Thymus (tissue), 11 donors: ENCODE measurements at regions not wholly inside any gene's neighbourhood (a gene's known extent, or its start where the extent isn't known, plus 50 kb on each side); places are given as distances from the start of the nearest gene placed in this dataset.
"Not testable (repeated sequence)": the region's sequence is repeated elsewhere in the genome, so short reads cannot be mapped to it uniquely, and the experiment has no call there.

Experiments used
- DNase-seq, 9 donors: peaks; one replicate each; pipeline ENCODE4 v3.0.0-alpha.2; 2013; ENCODE audit warnings: low spot score in 9 of 9, low read depth in 6 of 9, missing footprints in 1 of 9
- H3K27ac ChIP-seq, 2 donors: one replicate each; pipeline ENCODE4 v1.5.1; 2013; ENCODE audit warnings: control low read depth in 1 of 2, low read depth in 1 of 2, low read length in 1 of 2, mild to moderate bottlenecking in 1 of 2, moderate library complexity in 1 of 2
- H3K27me3 ChIP-seq, 2 donors: one replicate each; pipeline ENCODE4 v1.5.1; 2013; ENCODE audit warnings: low read length in 1 of 2; ENCODE audit not compliant: control insufficient read depth in 2 of 2, insufficient read depth in 1 of 2
- H3K36me3 ChIP-seq, 2 donors: one replicate each; pipeline ENCODE4 v1.5.1; 2013; ENCODE audit warnings: low read length in 1 of 2, mild to moderate bottlenecking in 1 of 2, moderate library complexity in 1 of 2; ENCODE audit not compliant: control insufficient read depth in 2 of 2, insufficient read depth in 2 of 2
- H3K4me1 ChIP-seq, 2 donors: one replicate each; pipeline ENCODE4 v1.5.1; 2013; ENCODE audit warnings: low read length in 2 of 2; ENCODE audit not compliant: control insufficient read depth in 2 of 2, insufficient read depth in 2 of 2
- H3K4me3 ChIP-seq, 2 donors: one replicate each; pipeline ENCODE4 v1.5.1; 2013; ENCODE audit warnings: low read length in 2 of 2, control low read depth in 1 of 2, mild to moderate bottlenecking in 1 of 2
- H3K9me3 ChIP-seq, 2 donors: one replicate each; pipeline ENCODE4 v1.5.1; 2013; ENCODE audit warnings: low read length in 1 of 2, mild to moderate bottlenecking in 1 of 2; ENCODE audit not compliant: control insufficient read depth in 2 of 2, insufficient read depth in 1 of 2
- WGBS: extraction: QIAGEN DNeasy Blood & Tissue Kit; methylation state at CpG from one replicate; pipeline ENCODE4 v1.1.7; 2013; 5-methylcytosine and 5-hydroxymethylcytosine counted together
- donor health status: healthy.

- Histone ChIP-seq H3K9me3 (peaks cover 0 to 4% of the 10 kb centered on the region in 2 donors), H3K36me3 (no peaks in the 10 kb centered on the region), H3K4me3 (no peak overlapping the region), H3K27ac (no peak overlapping the region), H3K4me1 (no peaks in the 10 kb centered on the region), H3K27me3 (no peaks in the 10 kb centered on the region)
- DNase-seq: no peak
- WGBS: 93% methylated on average over 4 of the region's 4 CpGs
These were observed 738.6 kb downstream of the PCDH7 start for GRCh38 chr4:31458813-31459212.

DNA sequence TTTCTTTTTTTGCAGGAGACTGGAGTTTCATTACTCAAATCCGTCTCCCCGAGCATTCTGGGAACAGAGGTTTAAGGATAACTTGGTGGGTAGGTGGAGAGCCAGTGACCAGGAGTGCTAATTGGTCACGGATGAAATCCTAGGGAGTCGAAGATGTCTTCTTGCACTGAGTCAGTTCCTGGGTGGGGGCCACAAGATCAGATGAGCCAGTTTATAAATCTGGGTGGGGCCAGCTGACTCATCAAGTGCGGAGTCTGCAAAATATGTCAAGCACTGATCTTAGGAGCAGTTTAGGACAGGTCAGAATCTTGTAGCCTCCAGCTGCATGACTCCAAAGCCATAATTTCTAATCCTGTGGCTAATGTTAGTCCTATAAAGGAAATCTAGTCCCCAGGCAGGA lies 741.3 kb downstream of the PCDH7 start:
- H3K4me1 ChIP-seq: no peaks in the 10 kb centered on the region
- no peak overlapping the region for H3K4me3 ChIP-seq
- 93% methylated on average over 5 of the region's 5 CpGs for WGBS
- no peaks in the 10 kb centered on the region for H3K36me3 ChIP-seq
- no peaks in the 10 kb centered on the region for H3K27me3 ChIP-seq
- DNase-seq: no peak
- no peak overlapping the region for H3K27ac ChIP-seq
- H3K9me3 ChIP-seq: peaks cover 0 to 4% of the 10 kb centered on the region in 2 donors

GRCh38 chr4:31467781-31468180 lies 747.6 kb downstream of the PCDH7 start:
- H3K9me3 ChIP-seq: peaks cover 0 to 6% of the 10 kb centered on the region in 2 donors
- no peak overlapping the region for H3K4me3 ChIP-seq
- 90% methylated on average over 3 of the region's 3 CpGs for WGBS
- no peaks in the 10 kb centered on the region for H3K36me3 ChIP-seq
- no peak for DNase-seq
- H3K4me1 ChIP-seq: no peaks in the 10 kb centered on the region
- no peak overlapping the region for H3K27ac ChIP-seq
- H3K27me3 ChIP-seq: no peaks in the 10 kb centered on the region

DNA sequence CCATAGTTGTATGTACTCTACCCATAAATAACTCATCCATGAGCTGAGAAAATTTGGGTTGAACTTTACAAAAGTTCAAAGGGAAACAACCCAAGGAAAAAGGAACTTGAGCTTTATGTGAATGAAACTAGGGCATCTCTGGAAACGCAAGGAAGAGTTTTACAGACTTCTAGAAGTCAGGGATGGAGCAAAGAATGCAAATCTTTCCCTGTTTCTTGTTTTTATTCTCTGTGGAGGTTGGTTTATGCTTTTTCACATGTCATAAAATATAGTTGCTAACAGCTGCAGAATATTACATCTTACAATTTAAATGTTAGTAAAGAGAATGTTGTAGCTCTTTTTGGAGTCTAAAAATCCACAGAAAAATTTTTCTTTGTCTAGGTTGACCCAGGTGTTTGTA lies 754.1 kb downstream of the PCDH7 start:
- Histone ChIP-seq H3K4me1 (no peaks in the 10 kb centered on the region), H3K4me3 (no peak overlapping the region), H3K27me3 (no peaks in the 10 kb centered on the region), H3K36me3 (no peaks in the 10 kb centered on the region), H3K9me3 (peaks cover 0 to 4% of the 10 kb centered on the region in 2 donors), H3K27ac (no peak overlapping the region)
- 70% methylated on average over 1 of the region's 1 CpG for WGBS
- DNase-seq: no peak

- no peak for DNase-seq
- no peaks in the 10 kb centered on the region for H3K4me1 ChIP-seq
- WGBS: 97% methylated on average over 1 of the region's 1 CpG
- no peaks in the 10 kb centered on the region for H3K36me3 ChIP-seq
- H3K4me3 ChIP-seq: no peak overlapping the region
- H3K27ac ChIP-seq: no peak overlapping the region
- H3K9me3 ChIP-seq: peaks cover 0 to 2% of the 10 kb centered on the region in 2 donors
- no peaks in the 10 kb centered on the region for H3K27me3 ChIP-seq
These were observed 762.5 kb downstream of the PCDH7 start for GRCh38 chr4:31482691-31483090.

DNA sequence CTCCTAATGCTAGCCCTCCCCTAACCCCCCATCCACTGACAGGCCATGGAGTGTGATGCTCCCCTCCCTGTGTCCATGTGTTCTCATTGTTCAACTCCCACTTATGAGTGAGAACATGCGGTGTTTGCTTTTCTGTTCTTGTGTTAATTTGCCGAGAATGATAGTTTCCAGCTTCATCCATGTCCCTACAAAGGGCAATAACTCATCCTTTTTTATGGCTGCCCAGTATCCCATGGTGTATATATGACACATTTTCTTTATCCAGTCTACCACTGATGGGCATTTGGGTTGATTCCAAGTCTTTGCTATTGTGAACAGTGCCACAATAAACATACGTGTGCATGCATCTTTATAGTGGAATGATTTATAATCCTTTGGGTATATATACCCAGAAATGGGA lies 779.0 kb downstream of the PCDH7 start:
- H3K27me3 ChIP-seq, H3K36me3 ChIP-seq, H3K27ac ChIP-seq, DNase-seq, H3K4me1 ChIP-seq, H3K4me3 ChIP-seq, H3K9me3 ChIP-seq: not testable (repeated sequence)
- 93% methylated on average over 3 of the region's 3 CpGs for WGBS

DNA sequence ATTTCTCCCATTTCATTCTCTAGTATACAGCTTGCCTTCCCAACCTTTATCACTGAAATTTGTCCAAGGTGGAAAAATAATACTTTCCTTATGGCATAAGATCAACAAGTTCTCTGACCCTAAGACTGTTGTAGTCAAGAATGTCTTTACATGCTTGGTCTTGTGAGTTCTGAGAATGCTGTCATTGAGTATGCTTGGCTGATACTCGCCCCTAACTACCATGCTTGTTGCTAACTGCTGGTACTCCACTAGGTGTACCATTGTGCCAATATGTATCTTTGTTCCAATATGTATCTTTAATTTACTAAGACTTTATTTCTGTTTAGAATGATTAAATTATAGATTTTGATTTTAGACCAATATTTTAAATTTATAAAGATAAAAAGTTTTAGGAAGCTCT lies 796.4 kb downstream of the PCDH7 start:
- H3K4me1 ChIP-seq: no peaks in the 10 kb centered on the region
- no peaks in the 10 kb centered on the region for H3K9me3 ChIP-seq
- DNase-seq: no peak
- WGBS: 79% methylated on average over 1 of the region's 1 CpG
- no peaks in the 10 kb centered on the region for H3K27me3 ChIP-seq
- H3K27ac ChIP-seq: no peak overlapping the region
- no peak overlapping the region for H3K4me3 ChIP-seq
- no peaks in the 10 kb centered on the region for H3K36me3 ChIP-seq

GRCh38 chr4:31518796-31519250 lies 798.7 kb downstream of the PCDH7 start:
- Histone ChIP-seq H3K9me3 (no peaks in the 10 kb centered on the region), H3K27ac (no peak overlapping the region), H3K4me3 (no peak overlapping the region), H3K36me3 (no peaks in the 10 kb centered on the region), H3K27me3 (no peaks in the 10 kb centered on the region), H3K4me1 (no peaks in the 10 kb centered on the region)
- DNase-seq: no peak
- WGBS: 95% methylated on average over 3 of the region's 3 CpGs

DNA sequence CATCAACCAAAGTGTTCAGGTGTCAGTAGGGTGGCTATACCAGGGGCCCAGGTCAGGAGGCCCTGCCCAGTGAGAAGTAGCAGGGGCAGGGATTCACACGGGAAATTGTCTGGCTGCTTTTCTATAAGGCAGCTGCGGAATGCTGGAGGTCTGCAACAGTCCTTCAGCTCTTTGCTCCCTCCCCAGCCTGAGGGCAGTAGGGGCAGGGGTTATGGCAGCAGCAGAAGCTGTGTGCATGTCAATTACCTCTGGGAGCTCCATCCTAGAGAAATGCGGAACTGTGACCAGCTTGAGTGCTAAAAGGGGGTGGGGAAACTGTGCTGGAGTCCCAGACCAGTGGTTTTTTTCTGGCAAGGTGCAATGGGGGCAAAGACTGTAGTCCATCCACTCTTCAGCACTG lies 810.4 kb downstream of the PCDH7 start:
- Histone ChIP-seq H3K27ac (no peak overlapping the region), H3K36me3 (no peaks in the 10 kb centered on the region), H3K4me1 (no peaks in the 10 kb centered on the region), H3K4me3 (no peak overlapping the region), H3K9me3 (peaks cover 0 to 13% of the 10 kb centered on the region in 2 donors), H3K27me3 (no peaks in the 10 kb centered on the region)
- no peak for DNase-seq
- WGBS: 94% methylated on average over 3 of the region's 3 CpGs

DNA sequence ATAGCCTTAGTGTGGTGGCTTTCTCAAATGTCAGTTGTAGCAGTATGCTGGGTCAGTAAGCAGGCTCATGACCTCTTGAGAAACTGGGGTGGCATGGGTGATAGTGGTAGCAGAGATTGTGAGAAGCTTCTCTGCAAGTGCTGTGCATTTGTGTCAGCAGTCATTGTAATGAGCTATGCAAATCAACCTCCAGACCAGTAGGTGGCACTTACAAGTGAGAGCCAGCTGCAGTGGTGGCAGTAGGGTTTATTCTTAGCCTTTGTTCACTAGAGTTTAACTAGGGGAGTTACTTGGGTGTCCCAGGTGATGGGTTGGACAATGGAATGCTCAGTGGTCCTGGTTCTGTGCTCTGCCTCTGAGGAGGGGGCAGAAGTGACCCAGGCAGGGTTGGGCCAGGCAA lies 818.7 kb downstream of the PCDH7 start:
- no peaks in the 10 kb centered on the region for H3K36me3 ChIP-seq
- no peaks in the 10 kb centered on the region for H3K4me1 ChIP-seq
- DNase-seq: no peak
- H3K27me3 ChIP-seq: no peaks in the 10 kb centered on the region
- H3K27ac ChIP-seq: no peak overlapping the region
- no peak overlapping the region for H3K4me3 ChIP-seq
- peaks cover 0 to 4% of the 10 kb centered on the region in 2 donors for H3K9me3 ChIP-seq
